Mesenchymal stem cell (in vitro differentiated cells and primary cell): ENCODE measurements at regions not wholly inside any gene's neighbourhood (a gene's known extent, or its start where the extent isn't known, plus 50 kb on each side); places are given as distances from the start of the nearest gene placed in this dataset.

ENCODE experiments used
- DNase-seq: peaks from one replicate; pipeline ENCODE4 v3.0.0-alpha.2; 2013
- H2AFZ ChIP-seq: one replicate; pipeline ENCODE4 v1.6.1; 2013; ENCODE audit warnings: low read depth, mild to moderate bottlenecking, control low read depth, inconsistent platforms, low read length, moderate library complexity
- H2AK5ac ChIP-seq: 2 replicates; pipeline ENCODE4 v1.6.1; 2013; ENCODE audit warnings: low read length, moderate library complexity, mild to moderate bottlenecking, inconsistent platforms; ENCODE audit not compliant: severe bottlenecking
- H2BK120ac ChIP-seq: one replicate; pipeline ENCODE4 v1.6.1; 2013; ENCODE audit warnings: low read depth, mild to moderate bottlenecking, inconsistent platforms, low read length, moderate library complexity
- H2BK12ac ChIP-seq, 2 experiments: one replicate each; pipeline ENCODE4 v1.6.1; 2013; ENCODE audit warnings: inconsistent platforms in 2 of 2, low read length in 2 of 2, mild to moderate bottlenecking in 2 of 2, moderate library complexity in 2 of 2, control low read depth in 1 of 2
- H2BK15ac ChIP-seq: one replicate; pipeline ENCODE4 v1.6.1; 2013; ENCODE audit warnings: mild to moderate bottlenecking, low read depth, inconsistent platforms; ENCODE audit not compliant: poor library complexity, severe bottlenecking
- H2BK5ac ChIP-seq: 2 replicates; pipeline ENCODE4 v1.6.1; 2013; ENCODE audit warnings: low read depth, mild to moderate bottlenecking, low read length, control low read depth, inconsistent platforms; ENCODE audit not compliant: poor library complexity, severe bottlenecking
- H3K14ac ChIP-seq, 2 experiments: one replicate each; pipeline ENCODE4 v1.6.1; 2013; ENCODE audit warnings: inconsistent platforms in 2 of 2, low read length in 2 of 2, control low read depth in 1 of 2, mild to moderate bottlenecking in 1 of 2, moderate library complexity in 1 of 2
- H3K18ac ChIP-seq, 2 experiments: one replicate each; pipeline ENCODE4 v1.6.1; 2013; ENCODE audit warnings: inconsistent platforms in 2 of 2, low read length in 2 of 2, control low read depth in 1 of 2, low read depth in 1 of 2, mild to moderate bottlenecking in 1 of 2
- H3K23ac ChIP-seq, 2 experiments: one replicate each; pipeline ENCODE4 v1.6.1; 2013; ENCODE audit warnings: inconsistent platforms in 2 of 2, low read length in 2 of 2, mild to moderate bottlenecking in 2 of 2, moderate library complexity in 2 of 2, control low read depth in 1 of 2
- H3K27ac ChIP-seq: 2 replicates; pipeline ENCODE4 v1.5.1; 2013; ENCODE audit warnings: mild to moderate bottlenecking, moderate library complexity, low read length, control low read depth, inconsistent platforms; ENCODE audit not compliant: poor library complexity, severe bottlenecking
- H3K27me3 ChIP-seq, 2 experiments: 2 replicates each; pipeline versions ENCODE4 v1.6.1 to v1.7.0; 2013; ENCODE audit warnings: low read length in 2 of 2, mild to moderate bottlenecking in 2 of 2, moderate library complexity in 2 of 2, control low read depth in 1 of 2, inconsistent platforms in 1 of 2; ENCODE audit not compliant: control insufficient read depth in 1 of 2, insufficient read depth in 1 of 2
- H3K36me3 ChIP-seq, 2 experiments: 2 replicates each; pipeline versions ENCODE4 v1.6.1 to v1.7.0; 2013; ENCODE audit warnings: low read length in 2 of 2, control low read depth in 1 of 2, inconsistent platforms in 1 of 2, low read depth in 1 of 2, mild to moderate bottlenecking in 1 of 2; ENCODE audit not compliant: insufficient read depth in 2 of 2, control insufficient read depth in 1 of 2
- H3K4ac ChIP-seq, 2 experiments: one replicate each; pipeline ENCODE4 v1.6.1; 2013; ENCODE audit warnings: inconsistent platforms in 2 of 2, low read length in 2 of 2, mild to moderate bottlenecking in 2 of 2, moderate library complexity in 2 of 2, control low read depth in 1 of 2, low read depth in 1 of 2
- H3K4me1 ChIP-seq: 2 replicates; pipeline ENCODE4 v1.6.1; 2013; ENCODE audit warnings: low read depth, low read length, control low read depth; ENCODE audit not compliant: control insufficient read depth, insufficient read depth
- H3K4me2 ChIP-seq: 2 replicates; pipeline ENCODE4 v1.6.1; 2013; ENCODE audit warnings: low read length, mild to moderate bottlenecking, inconsistent platforms; ENCODE audit not compliant: poor library complexity, severe bottlenecking
- H3K4me3 ChIP-seq, 2 experiments: 2 replicates each; pipeline versions ENCODE4 v1.5.1 to v1.7.0; 2013; ENCODE audit warnings: low read length in 2 of 2, mild to moderate bottlenecking in 2 of 2, control low read depth in 1 of 2, low read depth in 1 of 2; ENCODE audit not compliant: insufficient read depth in 1 of 2
- H3K79me1 ChIP-seq: replicated peaks from 2 replicates; pipeline ENCODE4 v1.6.1; 2013; ENCODE audit warnings: mild to moderate bottlenecking, control low read depth, low read length, inconsistent platforms; ENCODE audit not compliant: poor library complexity, severe bottlenecking
- H3K9ac ChIP-seq: 2 replicates; pipeline ENCODE4 v1.7.0; 2013; ENCODE audit warnings: mild to moderate bottlenecking, low read length, moderate library complexity
- H3K9me3 ChIP-seq: 2 replicates; pipeline ENCODE4 v1.7.0; 2013; ENCODE audit warnings: mild to moderate bottlenecking, low read length; ENCODE audit not compliant: control insufficient read depth
- H4K8ac ChIP-seq: one replicate; pipeline ENCODE4 v1.6.1; 2013; ENCODE audit warnings: inconsistent platforms, mild to moderate bottlenecking, low read length, moderate library complexity
- H4K91ac ChIP-seq: one replicate; pipeline ENCODE4 v1.6.1; 2013; ENCODE audit warnings: mild to moderate bottlenecking, low read length, inconsistent platforms
- WGBS: methylation state at CpG from one replicate; pipeline ENCODE4 v1.1.7; 2013; ENCODE audit warnings: mixed read lengths; 5-methylcytosine and 5-hydroxymethylcytosine counted together

GRCh38 chr5:74535926-74536325, 104.6 kb downstream of the ENC1 start:
- Histone ChIP-seq H2BK12ac (peak overlapping the region in 1 of 2 experiments; percentile 63), H2AFZ (no peak overlapping the region), H3K23ac (no peak overlapping the region), H3K4me1 (no peaks in the 10 kb centered on the region), H3K9me3 (peaks cover 27% of the 10 kb centered on the region), H3K4ac (no peak overlapping the region), H3K27me3 (no peaks in the 10 kb centered on the region), H3K79me1 (no peaks in the 10 kb centered on the region), H2BK15ac (no peak overlapping the region), H3K18ac (no peak overlapping the region), H3K36me3 (no peaks in the 10 kb centered on the region), H3K14ac (no peak overlapping the region), H3K9ac (no peak overlapping the region), H4K8ac (no peak overlapping the region), H3K4me3 (no peak overlapping the region), H2BK5ac (no peak overlapping the region), H3K4me2 (no peak overlapping the region), H2AK5ac (no peak overlapping the region), H3K27ac (no peak overlapping the region), H4K91ac (no peak overlapping the region), H2BK120ac (no peak overlapping the region)
- 91% methylated on average over 2 of the region's 2 CpGs for WGBS
- no peak for DNase-seq

- 89% methylated on average over 2 of the region's 2 CpGs for WGBS
- H3K14ac ChIP-seq, result no peak overlapping the region
Measured at GRCh38 chr5:74534397-74535129, 106.0 kb downstream of the ENC1 start.

GRCh38 chr5:74530326-74531050, 110.0 kb downstream of the ENC1 start:
- no peak overlapping the region for H3K9ac ChIP-seq
- H3K4ac ChIP-seq, result no peak overlapping the region
- no peak overlapping the region for H3K23ac ChIP-seq
- H3K18ac ChIP-seq, result no peak overlapping the region
- peaks cover 27% of the 10 kb centered on the region for H3K9me3 ChIP-seq
- H2BK12ac ChIP-seq, result no peak overlapping the region
- H3K4me3 ChIP-seq, result no peak overlapping the region
- no peaks in the 10 kb centered on the region for H3K79me1 ChIP-seq
- H2BK120ac ChIP-seq, result no peak overlapping the region
- no peak overlapping the region for H2BK15ac ChIP-seq
- no peak overlapping the region for H2AFZ ChIP-seq
- no peaks in the 10 kb centered on the region for H3K27me3 ChIP-seq
- no peak overlapping the region for H3K4me2 ChIP-seq
- no peak overlapping the region for H2AK5ac ChIP-seq
- no peak overlapping the region for H3K27ac ChIP-seq
- DNase-seq, result no peak
- H3K4me1 ChIP-seq, result no peaks in the 10 kb centered on the region
- H2BK5ac ChIP-seq, result no peak overlapping the region
- H3K36me3 ChIP-seq, result no peaks in the 10 kb centered on the region
- 50% methylated on average over 2 of the region's 4 CpGs for WGBS
- H4K91ac ChIP-seq, result no peak overlapping the region
- H4K8ac ChIP-seq, result no peak overlapping the region
- no peak overlapping the region for H3K14ac ChIP-seq

More at GRCh38 chr5:74534397-74535129, 106.0 kb downstream of the ENC1 start:
- no peak for DNase-seq
- Histone ChIP-seq H3K23ac (no peak overlapping the region), H3K4me1 (no peaks in the 10 kb centered on the region), H3K4ac (no peak overlapping the region), H4K8ac (no peak overlapping the region), H2BK15ac (no peak overlapping the region), H3K36me3 (no peaks in the 10 kb centered on the region), H2BK5ac (no peak overlapping the region), H4K91ac (no peak overlapping the region), H3K9me3 (peaks cover 27% of the 10 kb centered on the region), H3K18ac (no peak overlapping the region), H3K79me1 (no peaks in the 10 kb centered on the region), H3K27ac (no peak overlapping the region), H2AFZ (no peak overlapping the region), H3K4me3 (no peak overlapping the region), H2BK12ac (no peak overlapping the region), H2AK5ac (no peak overlapping the region), H3K9ac (no peak overlapping the region), H3K27me3 (no peaks in the 10 kb centered on the region), H3K4me2 (no peak overlapping the region), H2BK120ac (no peak overlapping the region)

- 100% methylated on average over 6 of the region's 7 CpGs for WGBS
- no peak overlapping the region for H3K4ac ChIP-seq
- no peak overlapping the region for H3K27ac ChIP-seq
- H2BK120ac ChIP-seq, result no peak overlapping the region
- DNase-seq, result no peak
- no peak overlapping the region for H2AK5ac ChIP-seq
- H2BK15ac ChIP-seq, result no peak overlapping the region
- H3K4me2 ChIP-seq, result no peak overlapping the region
- H3K4me3 ChIP-seq, result no peak overlapping the region
- H3K18ac ChIP-seq, result no peak overlapping the region
- H3K4me1 ChIP-seq, result no peaks in the 10 kb centered on the region
- H3K23ac ChIP-seq, result no peak overlapping the region
- no peaks in the 10 kb centered on the region for H3K27me3 ChIP-seq
- H4K8ac ChIP-seq, result no peak overlapping the region
- no peaks in the 10 kb centered on the region for H3K79me1 ChIP-seq
- H2BK12ac ChIP-seq, result no peak overlapping the region
- H4K91ac ChIP-seq, result no peak overlapping the region
- no peaks in the 10 kb centered on the region for H3K36me3 ChIP-seq
- peaks cover 24% of the 10 kb centered on the region for H3K9me3 ChIP-seq
- no peak overlapping the region for H3K9ac ChIP-seq
- no peak overlapping the region for H3K14ac ChIP-seq
- H2BK5ac ChIP-seq, result no peak overlapping the region
- H2AFZ ChIP-seq, result no peak overlapping the region
Measured at GRCh38 chr5:74529101-74529500, 111.4 kb downstream of the ENC1 start.
